Mesenchymal stem cell (in vitro differentiated cells and primary cell): ENCODE measurements at regions not wholly inside any gene's neighbourhood (a gene's known extent, or its start where the extent isn't known, plus 50 kb on each side); places are given as distances from the start of the nearest gene placed in this dataset.

ENCODE experiments used
- DNase-seq: peaks from one replicate; pipeline ENCODE4 v3.0.0-alpha.2; 2013
- H2AFZ ChIP-seq: one replicate; pipeline ENCODE4 v1.6.1; 2013; ENCODE audit warnings: low read depth, mild to moderate bottlenecking, control low read depth, inconsistent platforms, low read length, moderate library complexity
- H2AK5ac ChIP-seq: 2 replicates; pipeline ENCODE4 v1.6.1; 2013; ENCODE audit warnings: low read length, moderate library complexity, mild to moderate bottlenecking, inconsistent platforms; ENCODE audit not compliant: severe bottlenecking
- H2BK120ac ChIP-seq: one replicate; pipeline ENCODE4 v1.6.1; 2013; ENCODE audit warnings: low read depth, mild to moderate bottlenecking, inconsistent platforms, low read length, moderate library complexity
- H2BK12ac ChIP-seq, 2 experiments: one replicate each; pipeline ENCODE4 v1.6.1; 2013; ENCODE audit warnings: inconsistent platforms in 2 of 2, low read length in 2 of 2, mild to moderate bottlenecking in 2 of 2, moderate library complexity in 2 of 2, control low read depth in 1 of 2
- H2BK15ac ChIP-seq: one replicate; pipeline ENCODE4 v1.6.1; 2013; ENCODE audit warnings: mild to moderate bottlenecking, low read depth, inconsistent platforms; ENCODE audit not compliant: poor library complexity, severe bottlenecking
- H2BK5ac ChIP-seq: 2 replicates; pipeline ENCODE4 v1.6.1; 2013; ENCODE audit warnings: low read depth, mild to moderate bottlenecking, low read length, control low read depth, inconsistent platforms; ENCODE audit not compliant: poor library complexity, severe bottlenecking
- H3K14ac ChIP-seq, 2 experiments: one replicate each; pipeline ENCODE4 v1.6.1; 2013; ENCODE audit warnings: inconsistent platforms in 2 of 2, low read length in 2 of 2, control low read depth in 1 of 2, mild to moderate bottlenecking in 1 of 2, moderate library complexity in 1 of 2
- H3K18ac ChIP-seq, 2 experiments: one replicate each; pipeline ENCODE4 v1.6.1; 2013; ENCODE audit warnings: inconsistent platforms in 2 of 2, low read length in 2 of 2, control low read depth in 1 of 2, low read depth in 1 of 2, mild to moderate bottlenecking in 1 of 2
- H3K23ac ChIP-seq, 2 experiments: one replicate each; pipeline ENCODE4 v1.6.1; 2013; ENCODE audit warnings: inconsistent platforms in 2 of 2, low read length in 2 of 2, mild to moderate bottlenecking in 2 of 2, moderate library complexity in 2 of 2, control low read depth in 1 of 2
- H3K27ac ChIP-seq: 2 replicates; pipeline ENCODE4 v1.5.1; 2013; ENCODE audit warnings: mild to moderate bottlenecking, moderate library complexity, low read length, control low read depth, inconsistent platforms; ENCODE audit not compliant: poor library complexity, severe bottlenecking
- H3K27me3 ChIP-seq, 2 experiments: 2 replicates each; pipeline versions ENCODE4 v1.6.1 to v1.7.0; 2013; ENCODE audit warnings: low read length in 2 of 2, mild to moderate bottlenecking in 2 of 2, moderate library complexity in 2 of 2, control low read depth in 1 of 2, inconsistent platforms in 1 of 2; ENCODE audit not compliant: control insufficient read depth in 1 of 2, insufficient read depth in 1 of 2
- H3K36me3 ChIP-seq, 2 experiments: 2 replicates each; pipeline versions ENCODE4 v1.6.1 to v1.7.0; 2013; ENCODE audit warnings: low read length in 2 of 2, control low read depth in 1 of 2, inconsistent platforms in 1 of 2, low read depth in 1 of 2, mild to moderate bottlenecking in 1 of 2; ENCODE audit not compliant: insufficient read depth in 2 of 2, control insufficient read depth in 1 of 2
- H3K4ac ChIP-seq, 2 experiments: one replicate each; pipeline ENCODE4 v1.6.1; 2013; ENCODE audit warnings: inconsistent platforms in 2 of 2, low read length in 2 of 2, mild to moderate bottlenecking in 2 of 2, moderate library complexity in 2 of 2, control low read depth in 1 of 2, low read depth in 1 of 2
- H3K4me1 ChIP-seq: 2 replicates; pipeline ENCODE4 v1.6.1; 2013; ENCODE audit warnings: low read depth, low read length, control low read depth; ENCODE audit not compliant: control insufficient read depth, insufficient read depth
- H3K4me2 ChIP-seq: 2 replicates; pipeline ENCODE4 v1.6.1; 2013; ENCODE audit warnings: low read length, mild to moderate bottlenecking, inconsistent platforms; ENCODE audit not compliant: poor library complexity, severe bottlenecking
- H3K4me3 ChIP-seq, 2 experiments: 2 replicates each; pipeline versions ENCODE4 v1.5.1 to v1.7.0; 2013; ENCODE audit warnings: low read length in 2 of 2, mild to moderate bottlenecking in 2 of 2, control low read depth in 1 of 2, low read depth in 1 of 2; ENCODE audit not compliant: insufficient read depth in 1 of 2
- H3K79me1 ChIP-seq: replicated peaks from 2 replicates; pipeline ENCODE4 v1.6.1; 2013; ENCODE audit warnings: mild to moderate bottlenecking, control low read depth, low read length, inconsistent platforms; ENCODE audit not compliant: poor library complexity, severe bottlenecking
- H3K9ac ChIP-seq: 2 replicates; pipeline ENCODE4 v1.7.0; 2013; ENCODE audit warnings: mild to moderate bottlenecking, low read length, moderate library complexity
- H3K9me3 ChIP-seq: 2 replicates; pipeline ENCODE4 v1.7.0; 2013; ENCODE audit warnings: mild to moderate bottlenecking, low read length; ENCODE audit not compliant: control insufficient read depth
- H4K8ac ChIP-seq: one replicate; pipeline ENCODE4 v1.6.1; 2013; ENCODE audit warnings: inconsistent platforms, mild to moderate bottlenecking, low read length, moderate library complexity
- H4K91ac ChIP-seq: one replicate; pipeline ENCODE4 v1.6.1; 2013; ENCODE audit warnings: mild to moderate bottlenecking, low read length, inconsistent platforms
- WGBS: methylation state at CpG from one replicate; pipeline ENCODE4 v1.1.7; 2013; ENCODE audit warnings: mixed read lengths; 5-methylcytosine and 5-hydroxymethylcytosine counted together

DNA sequence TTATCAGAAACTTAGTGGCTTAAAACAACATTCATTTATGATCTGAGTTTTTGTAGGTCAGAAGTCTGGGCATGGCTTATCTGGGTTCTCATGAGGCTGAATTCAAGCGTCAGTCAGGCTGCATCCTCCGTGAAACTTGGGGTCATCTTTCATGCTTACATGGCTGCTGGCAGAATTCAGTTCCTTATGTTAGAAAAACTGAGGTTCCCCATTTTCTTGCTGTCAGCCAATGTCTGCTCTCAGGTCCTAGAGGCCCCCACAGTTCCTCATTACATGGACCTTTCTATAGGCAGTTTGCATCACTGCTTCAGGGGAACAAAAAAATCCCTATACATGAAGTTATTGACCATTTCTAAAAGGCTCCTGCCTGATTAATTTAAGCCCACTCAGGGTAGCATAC lies 83.8 kb upstream of the NMUR2 start:
- H3K18ac ChIP-seq: no peak overlapping the region
- H2AFZ ChIP-seq: no peak overlapping the region
- H2AK5ac ChIP-seq: no peak overlapping the region
- H4K91ac ChIP-seq: no peak overlapping the region
- no peak overlapping the region for H2BK120ac ChIP-seq
- 85% methylated on average over 2 of the region's 2 CpGs for WGBS
- H2BK15ac ChIP-seq: no peak overlapping the region
- H3K4ac ChIP-seq: no peak overlapping the region
- no peak overlapping the region for H3K9ac ChIP-seq
- no peaks in the 10 kb centered on the region for H3K9me3 ChIP-seq
- H3K36me3 ChIP-seq: no peaks in the 10 kb centered on the region
- H4K8ac ChIP-seq: no peak overlapping the region
- no peak overlapping the region for H2BK5ac ChIP-seq
- H3K14ac ChIP-seq: no peak overlapping the region
- H2BK12ac ChIP-seq: no peak overlapping the region
- no peak overlapping the region for H3K4me3 ChIP-seq
- no peak overlapping the region for H3K23ac ChIP-seq
- no peak overlapping the region for H3K27ac ChIP-seq
- H3K4me1 ChIP-seq: no peaks in the 10 kb centered on the region
- no peaks in the 10 kb centered on the region for H3K27me3 ChIP-seq
- no peak overlapping the region for H3K4me2 ChIP-seq
- DNase-seq: no peak
- no peaks in the 10 kb centered on the region for H3K79me1 ChIP-seq

DNA sequence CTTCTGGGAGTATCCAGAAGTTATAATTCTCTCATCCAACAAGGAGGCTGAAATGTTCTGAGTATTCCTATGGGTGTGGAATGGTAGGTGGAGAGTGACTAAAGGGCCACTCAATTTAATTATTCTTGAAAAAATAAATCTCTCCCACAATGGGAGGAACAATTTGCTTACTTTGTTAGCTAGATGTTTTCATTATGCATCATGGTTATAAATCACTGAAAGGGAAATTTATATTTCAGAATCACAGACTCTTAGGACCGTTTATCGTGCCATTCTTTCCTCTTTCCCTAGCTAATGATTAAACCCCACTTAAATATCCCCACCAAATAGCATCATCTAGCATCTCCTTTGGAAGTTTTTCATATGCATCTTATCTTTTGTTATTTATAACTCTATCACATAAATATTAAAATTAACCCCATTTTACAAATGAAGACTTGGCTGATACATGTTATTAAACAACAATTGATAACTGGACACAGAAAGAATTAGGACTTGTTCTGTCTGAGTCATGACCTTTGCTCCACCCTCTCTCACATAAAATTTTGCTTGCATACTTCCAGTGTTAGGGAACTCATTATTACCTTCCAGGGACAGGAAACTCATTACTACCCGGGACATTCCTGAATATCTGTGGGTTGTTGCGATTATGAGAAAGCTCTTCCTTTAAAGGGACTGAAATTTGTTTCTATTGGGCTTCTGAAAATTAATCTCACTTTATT lies 94.9 kb upstream of the NMUR2 start:
- no peak overlapping the region for H3K4ac ChIP-seq
- no peak overlapping the region for H2BK120ac ChIP-seq
- no peak overlapping the region for H3K27ac ChIP-seq
- no peaks in the 10 kb centered on the region for H3K4me1 ChIP-seq
- no peak overlapping the region for H2BK5ac ChIP-seq
- H3K79me1 ChIP-seq: no peaks in the 10 kb centered on the region
- WGBS: 86% methylated on average over 2 of the region's 4 CpGs
- no peak overlapping the region for H3K18ac ChIP-seq
- no peak overlapping the region for H3K14ac ChIP-seq
- H3K23ac ChIP-seq: no peak overlapping the region
- no peaks in the 10 kb centered on the region for H3K27me3 ChIP-seq
- no peak overlapping the region for H2AK5ac ChIP-seq
- no peak overlapping the region for H2BK15ac ChIP-seq
- H4K91ac ChIP-seq: no peak overlapping the region
- DNase-seq: no peak
- H3K9ac ChIP-seq: no peak overlapping the region
- no peak overlapping the region for H3K4me2 ChIP-seq
- H4K8ac ChIP-seq: no peak overlapping the region
- H2AFZ ChIP-seq: no peak overlapping the region
- no peaks in the 10 kb centered on the region for H3K9me3 ChIP-seq
- H2BK12ac ChIP-seq: no peak overlapping the region
- no peaks in the 10 kb centered on the region for H3K36me3 ChIP-seq
- H3K4me3 ChIP-seq: no peak overlapping the region

DNA sequence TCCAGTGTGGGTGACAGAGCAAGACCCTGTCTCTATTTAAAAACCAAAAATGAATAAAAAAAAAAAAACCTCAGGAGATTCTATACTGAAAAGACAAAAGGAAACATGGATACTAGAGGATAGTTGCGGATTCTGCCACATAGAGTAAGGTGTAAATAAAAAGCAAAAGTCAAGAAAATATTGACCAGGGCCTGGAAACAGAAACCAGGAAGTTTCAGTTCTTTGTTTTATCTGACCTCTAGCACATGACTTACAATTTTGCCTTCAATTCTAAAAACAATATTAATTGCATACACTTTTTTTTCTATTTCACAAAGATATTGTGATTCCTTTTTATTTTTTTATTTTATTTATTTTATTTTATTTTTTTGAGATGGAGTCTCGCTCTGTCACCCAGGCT lies 96.2 kb upstream of the NMUR2 start:
- Histone ChIP-seq H3K27me3 (peaks cover 0 to 2% of the 10 kb centered on the region in 2 experiments), H2BK5ac (no peak overlapping the region), H3K27ac (no peak overlapping the region), H3K4me1 (no peaks in the 10 kb centered on the region), H3K9me3 (no peaks in the 10 kb centered on the region), H3K4me3 (no peak overlapping the region), H3K18ac (no peak overlapping the region), H3K14ac (no peak overlapping the region), H4K8ac (no peak overlapping the region), H3K23ac (no peak overlapping the region), H2BK120ac (no peak overlapping the region), H2AFZ (no peak overlapping the region), H3K9ac (no peak overlapping the region), H2AK5ac (no peak overlapping the region), H3K79me1 (no peaks in the 10 kb centered on the region), H4K91ac (no peak overlapping the region), H3K4ac (no peak overlapping the region), H3K36me3 (no peaks in the 10 kb centered on the region), H3K4me2 (no peak overlapping the region), H2BK12ac (no peak overlapping the region), H2BK15ac (no peak overlapping the region)
- no peak for DNase-seq
- WGBS: 83% methylated on average over 2 of the region's 2 CpGs

DNA sequence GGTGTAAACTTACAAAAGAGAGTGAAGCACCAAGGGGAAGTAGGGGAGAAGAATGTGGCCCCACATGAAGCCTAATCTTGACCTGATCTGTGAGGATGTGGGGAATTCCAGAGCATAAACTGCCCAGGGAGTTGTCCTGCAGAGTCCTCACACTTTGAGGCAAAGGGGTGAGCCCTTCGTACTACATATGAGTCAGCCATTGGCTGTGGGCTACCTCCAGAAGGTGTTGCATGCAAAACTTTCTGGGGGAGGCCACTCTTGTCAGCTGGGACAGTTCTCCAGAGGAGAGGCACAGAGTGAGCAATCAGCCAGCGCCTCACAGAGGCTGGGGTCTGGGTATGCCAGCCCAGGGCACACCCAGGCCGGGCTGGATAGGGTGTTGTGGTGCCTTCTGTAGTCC lies 98.1 kb upstream of the NMUR2 start:
- Histone ChIP-seq H3K27ac (no peak overlapping the region), H2BK12ac (no peak overlapping the region), H3K14ac (no peak overlapping the region), H2BK15ac (no peak overlapping the region), H3K23ac (no peak overlapping the region), H2AK5ac (no peak overlapping the region), H3K4ac (no peak overlapping the region), H2AFZ (no peak overlapping the region), H3K18ac (no peak overlapping the region), H3K36me3 (no peaks in the 10 kb centered on the region), H2BK120ac (no peak overlapping the region), H3K9me3 (no peaks in the 10 kb centered on the region), H4K91ac (no peak overlapping the region), H2BK5ac (no peak overlapping the region), H4K8ac (no peak overlapping the region), H3K9ac (no peak overlapping the region), H3K4me3 (no peak overlapping the region), H3K27me3 (peaks cover 0 to 8% of the 10 kb centered on the region in 2 experiments), H3K4me1 (no peaks in the 10 kb centered on the region), H3K79me1 (no peaks in the 10 kb centered on the region), H3K4me2 (no peak overlapping the region)
- 79% methylated on average over 2 of the region's 3 CpGs for WGBS
- no peak for DNase-seq
